Stimulated activated CD4-positive, alpha-beta T cell treated with anti-CD3 and anti-CD28 coated beads, Interleukin-12 subunit alpha, Interleukin-12 subunit beta, amount 100 ng/mL, for 4 hours (primary cell): ENCODE measurements at regions not wholly inside any gene's neighbourhood (a gene's known extent, or its start where the extent isn't known, plus 50 kb on each side); places are given as distances from the start of the nearest gene placed in this dataset.

Experiments used
- DNase-seq: peaks from one replicate; pipeline ENCODE4 v3.0.0-alpha.2; 2020

DNA sequence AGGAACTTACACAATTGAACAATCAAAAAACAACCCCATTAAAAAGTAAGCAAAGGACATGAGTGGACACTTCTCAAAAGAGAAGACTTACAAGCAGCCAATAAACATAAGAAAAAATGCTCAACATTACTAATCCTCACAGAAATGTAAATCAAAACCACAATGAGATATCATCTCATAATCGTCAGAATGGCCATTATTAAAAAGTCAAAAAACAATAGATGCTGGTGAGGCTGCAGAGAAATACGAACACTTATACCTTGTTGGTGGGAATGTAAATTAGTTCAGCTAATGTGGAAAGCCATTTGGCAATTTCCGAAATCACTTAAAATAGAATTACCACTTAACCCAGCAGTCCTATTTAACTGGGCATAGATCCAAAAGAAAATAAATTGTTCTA is 301.9 kb upstream of the KCNJ16 start:
- DNase-seq: no peak

DNA sequence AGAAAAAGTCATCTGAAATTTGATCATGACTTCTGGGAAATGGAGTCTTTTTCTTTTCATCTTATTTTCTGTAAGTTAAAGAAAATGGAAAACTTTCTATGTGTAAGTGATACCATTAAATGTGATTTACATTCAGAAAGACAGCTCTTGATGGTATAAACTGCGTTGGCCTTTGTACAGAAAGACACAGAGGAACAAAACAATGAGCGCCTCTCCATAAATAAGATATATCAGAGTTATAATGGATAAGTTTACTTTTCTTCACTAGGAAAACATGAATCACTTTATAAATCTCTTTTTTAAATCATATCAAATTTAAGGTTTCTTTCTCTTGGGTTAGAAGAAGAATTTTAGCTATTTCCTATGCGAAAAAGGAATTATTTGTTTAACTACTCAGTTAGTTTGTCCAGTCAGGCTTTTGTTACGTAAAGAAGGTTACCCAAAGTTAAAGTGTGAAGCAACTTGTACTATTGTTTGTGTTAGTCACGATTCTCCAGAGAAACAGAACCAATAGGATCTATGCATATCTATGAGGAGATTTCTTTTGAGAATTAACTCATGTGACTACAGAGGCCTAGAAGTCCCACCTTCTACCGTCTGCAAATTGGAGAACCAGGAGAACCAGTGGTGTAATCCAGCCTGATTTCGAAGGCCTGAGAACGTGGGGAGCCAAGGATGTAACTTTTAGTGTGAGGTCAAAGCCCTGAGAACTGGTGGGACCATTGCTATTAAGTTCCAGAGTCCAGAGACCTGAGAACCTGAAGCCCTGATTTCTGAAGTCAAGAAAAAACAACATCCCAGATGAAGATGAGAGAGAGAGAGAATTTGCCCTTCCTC is 295.4 kb upstream of the KCNJ16 start:
- DNase-seq: no peak

DNA sequence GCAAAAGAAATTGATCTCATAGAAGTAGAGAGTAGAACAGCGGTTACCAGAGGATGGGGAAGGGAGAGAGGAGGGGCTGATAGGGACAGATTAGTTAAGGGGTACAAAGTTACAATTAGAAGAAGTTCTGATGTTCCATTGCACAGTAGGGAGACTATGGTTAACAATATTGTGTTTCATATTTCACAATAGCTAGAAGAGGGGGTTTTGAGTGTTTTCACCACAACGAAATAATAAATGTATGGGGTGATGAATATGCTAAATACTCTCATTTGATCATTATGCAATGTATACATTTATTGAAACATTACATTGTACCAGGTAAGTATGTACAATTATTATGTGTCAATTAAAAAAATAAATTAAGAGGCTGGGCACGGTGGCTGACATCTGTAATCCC is 291.2 kb upstream of the KCNJ16 start:
- DNase-seq: no peak

DNA sequence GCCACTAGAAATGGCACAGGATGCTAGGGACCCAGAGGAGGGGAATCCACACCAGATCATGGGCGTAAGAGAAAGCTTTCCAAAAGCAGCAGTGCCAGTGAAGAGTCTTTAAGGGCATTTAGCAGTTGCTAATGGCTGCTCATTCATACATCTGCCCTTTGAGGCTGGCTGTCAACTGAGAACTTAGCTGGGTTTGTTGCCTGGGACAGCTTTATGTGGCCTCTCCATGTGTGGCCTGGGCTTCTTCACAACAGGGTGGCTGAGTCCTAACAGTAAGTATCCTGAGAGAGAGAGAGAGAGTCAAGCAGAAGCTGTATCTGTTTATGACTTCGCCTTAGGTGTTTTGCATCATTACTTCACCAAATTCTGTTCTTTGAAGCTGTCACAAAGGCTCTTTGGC is 286.1 kb upstream of the KCNJ16 start:
- no peak for DNase-seq

DNA sequence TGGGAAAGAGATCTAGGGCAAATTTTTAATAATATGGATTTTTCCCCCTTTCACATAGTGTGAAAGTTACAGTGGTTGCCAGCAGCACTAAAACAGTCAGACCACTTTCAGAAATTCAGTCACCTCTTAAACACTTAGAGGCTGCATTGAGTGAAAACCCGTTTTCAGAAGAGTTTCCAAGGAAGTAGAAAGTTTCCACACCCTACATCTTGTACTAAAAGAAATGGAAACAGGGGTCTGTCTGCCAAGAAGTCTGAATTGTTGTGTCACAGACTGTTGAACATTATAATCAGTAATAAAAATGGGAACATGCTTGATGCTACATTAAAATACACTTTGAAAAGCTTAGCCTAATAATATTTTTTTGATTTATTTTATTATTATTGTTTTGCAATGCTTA is 278.9 kb upstream of the KCNJ16 start:
- DNase-seq: no peak

DNA sequence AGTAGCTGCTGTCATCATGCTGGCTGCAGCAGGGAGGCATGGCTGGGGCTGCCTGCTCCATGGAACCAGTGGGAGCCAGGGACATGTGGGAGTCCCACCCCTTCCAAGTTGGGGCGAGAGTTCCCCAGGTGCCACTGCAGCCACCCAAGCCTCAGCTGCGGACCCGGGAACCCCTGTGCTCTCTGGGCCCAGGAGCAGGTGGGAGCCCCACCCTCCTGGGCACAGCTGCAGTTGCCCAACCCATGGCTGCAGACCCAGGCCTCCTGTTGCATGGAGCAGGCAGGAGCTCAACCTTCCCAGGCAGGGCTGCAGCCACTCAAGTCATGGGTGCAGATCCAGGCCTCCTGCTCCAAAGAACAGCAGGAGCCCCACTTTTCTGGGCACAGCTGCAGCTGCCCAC is 274.2 kb upstream of the KCNJ16 start:
- DNase-seq: no peak

DNA sequence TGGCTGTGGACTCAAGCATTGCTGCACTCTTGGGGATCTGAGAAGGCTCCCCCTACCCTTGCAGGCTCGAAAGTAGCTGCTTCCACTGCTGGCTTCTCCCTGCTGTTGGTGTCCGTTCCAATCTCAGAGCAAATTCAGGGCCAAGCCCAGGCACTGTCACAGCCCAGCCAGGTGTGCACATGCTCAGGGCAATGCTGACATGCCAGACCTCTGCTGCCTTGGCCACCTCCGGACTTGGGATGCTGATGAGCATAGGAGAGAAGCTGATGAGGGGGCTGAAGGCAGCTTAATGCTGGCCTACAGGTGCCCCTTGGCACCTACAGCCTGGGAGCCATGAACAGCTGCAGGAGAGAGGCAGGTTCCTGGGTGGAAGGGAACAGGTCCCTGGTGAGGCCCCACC is 273.7 kb upstream of the KCNJ16 start:
- DNase-seq: no peak

DNA sequence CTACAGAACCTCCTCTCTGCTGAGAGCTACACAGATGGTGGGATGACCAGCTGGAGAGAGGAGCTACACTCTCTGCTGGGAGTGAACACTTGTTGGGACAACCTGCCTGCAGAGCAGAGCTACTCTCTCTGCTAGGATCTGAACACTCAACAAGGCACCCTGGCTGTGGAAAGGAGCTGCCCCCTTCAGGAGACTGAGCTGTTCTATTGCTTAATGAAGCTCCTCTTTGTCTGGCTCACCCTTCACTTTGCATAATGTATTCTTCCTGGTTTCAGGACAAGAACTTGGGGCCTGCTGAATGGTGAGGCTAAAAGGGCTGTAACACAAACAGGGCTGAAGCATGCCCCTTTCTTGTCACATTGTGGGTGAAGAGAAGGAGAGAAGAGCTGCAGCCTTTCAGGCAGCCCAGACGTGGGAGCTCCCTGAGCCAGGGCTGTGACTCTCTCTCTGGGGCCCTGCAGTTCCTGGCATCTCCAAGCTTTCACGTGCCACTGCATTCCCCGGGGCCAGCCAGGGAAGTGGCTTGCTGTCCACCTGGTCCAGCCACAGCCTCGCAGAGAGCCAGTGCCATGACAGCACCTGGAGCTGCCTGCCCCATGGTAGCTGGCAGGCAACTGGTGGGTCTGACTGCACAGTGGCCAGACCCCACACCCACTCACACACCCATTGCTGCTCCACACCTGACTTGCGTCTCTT is 272.8 kb upstream of the KCNJ16 start:
- no peak for DNase-seq

DNA sequence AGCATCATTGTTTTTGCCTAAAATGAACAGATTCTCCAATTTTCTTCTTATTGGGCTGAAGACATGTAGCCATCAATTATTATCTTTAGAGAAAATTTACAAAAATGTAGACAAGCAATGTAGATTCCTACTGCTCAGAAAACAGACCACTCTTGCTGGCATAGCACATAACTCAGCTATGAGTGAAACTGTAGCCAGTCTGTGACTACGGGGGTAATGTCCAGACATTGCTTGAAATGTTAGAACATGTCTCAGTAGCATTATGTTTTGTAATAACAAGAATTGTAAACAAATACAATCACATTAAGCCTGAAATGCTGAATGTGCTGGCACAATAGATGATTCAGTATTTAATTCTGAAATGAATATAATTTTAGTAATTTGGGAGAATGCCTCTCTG is 265.7 kb upstream of the KCNJ16 start:
- no peak for DNase-seq

DNA sequence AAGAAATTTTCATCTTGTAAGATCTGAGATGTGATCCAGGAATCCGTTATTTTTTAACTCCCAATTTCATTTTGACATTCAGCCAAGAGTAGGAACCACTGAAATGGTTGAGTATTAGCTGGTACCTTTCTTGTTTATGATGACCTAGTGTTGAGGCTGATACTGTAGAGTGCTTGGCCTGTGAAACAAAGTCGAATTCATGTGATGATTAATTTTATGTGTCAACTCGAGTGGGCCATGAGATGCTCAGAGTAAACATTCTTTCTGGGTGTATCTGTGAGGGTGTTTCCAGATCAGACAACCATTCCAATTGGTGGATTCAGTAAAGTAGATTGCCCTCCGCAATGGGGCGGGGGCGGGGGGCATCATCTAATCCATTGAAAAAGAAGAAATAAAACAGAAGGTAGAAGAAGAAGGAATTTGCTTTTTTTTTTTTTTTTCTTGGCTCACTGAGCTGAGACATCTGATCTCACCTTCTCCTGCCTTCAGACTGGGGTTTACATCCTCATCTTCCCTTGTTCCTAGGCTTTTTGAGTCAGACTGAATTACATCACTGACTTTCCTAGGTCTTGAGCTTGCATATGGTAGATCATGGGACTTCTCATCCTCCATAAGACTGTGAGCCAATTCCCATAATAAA is 264.6 kb upstream of the KCNJ16 start:
- DNase-seq: no peak

DNA sequence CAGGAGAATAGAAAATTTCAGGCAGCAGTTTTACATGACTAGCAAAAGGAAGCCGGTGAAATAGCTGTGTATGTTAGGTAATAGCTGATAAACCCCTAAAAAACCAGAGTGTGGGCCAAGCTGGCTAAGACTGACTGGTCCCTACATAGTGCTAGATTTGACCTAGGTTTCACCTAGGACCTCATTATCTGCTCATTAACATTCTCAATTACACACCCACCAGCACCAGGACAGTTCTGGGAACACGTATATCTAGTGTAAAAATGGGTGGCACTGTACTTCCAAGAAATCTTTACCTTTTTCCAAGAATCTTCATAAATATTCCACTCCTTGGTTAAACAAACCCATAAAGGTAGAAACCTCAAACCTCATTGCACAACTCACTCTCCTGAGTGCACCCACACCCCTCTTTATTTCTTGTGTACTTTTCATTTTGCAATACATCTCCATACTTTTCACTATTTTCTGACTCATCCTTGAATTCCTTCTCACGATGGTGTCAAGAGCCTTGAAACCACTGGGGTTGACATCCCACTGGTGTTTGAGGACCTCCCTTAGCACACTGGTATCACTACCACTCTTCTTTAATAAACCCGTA is 262.7 kb upstream of the KCNJ16 start:
- no peak for DNase-seq

DNA sequence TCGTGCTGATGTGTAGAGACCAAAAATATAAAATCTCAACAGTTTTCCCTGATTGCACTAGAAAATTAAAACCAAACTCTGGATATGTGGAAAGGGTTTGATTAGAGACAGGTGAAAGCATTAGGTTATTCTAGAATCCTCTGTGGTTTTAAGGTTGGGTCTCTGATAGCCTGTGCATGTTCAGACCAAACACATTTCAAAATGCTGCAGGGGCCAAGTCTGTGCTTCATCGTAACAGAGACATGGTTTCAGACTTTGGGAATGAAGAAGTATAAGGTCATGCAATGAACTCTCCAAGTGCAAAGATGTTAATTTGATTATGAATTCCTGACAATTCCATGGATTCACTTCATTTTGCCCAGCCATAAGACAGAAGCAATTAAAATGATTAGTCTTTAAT is 261.0 kb upstream of the KCNJ16 start:
- no peak for DNase-seq

DNA sequence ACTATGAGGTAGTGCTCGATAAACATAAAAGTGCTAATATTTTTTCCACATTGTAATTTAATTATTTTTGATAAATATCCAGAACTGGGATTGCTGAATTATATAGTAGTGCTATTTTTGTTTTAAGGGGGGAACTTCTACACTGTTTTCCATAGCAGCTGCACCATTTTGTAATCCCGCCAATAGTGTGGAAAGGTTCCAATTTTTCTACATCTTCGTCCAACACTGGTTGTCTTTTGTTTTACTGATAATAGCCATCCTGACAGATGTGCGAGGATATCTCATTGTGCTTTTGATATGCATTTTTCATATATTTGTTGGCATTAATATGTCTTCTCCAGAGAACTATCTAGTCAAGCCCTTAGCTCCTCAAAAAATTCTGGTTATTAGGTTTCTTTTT is 259.6 kb upstream of the KCNJ16 start:
- DNase-seq: no peak

DNA sequence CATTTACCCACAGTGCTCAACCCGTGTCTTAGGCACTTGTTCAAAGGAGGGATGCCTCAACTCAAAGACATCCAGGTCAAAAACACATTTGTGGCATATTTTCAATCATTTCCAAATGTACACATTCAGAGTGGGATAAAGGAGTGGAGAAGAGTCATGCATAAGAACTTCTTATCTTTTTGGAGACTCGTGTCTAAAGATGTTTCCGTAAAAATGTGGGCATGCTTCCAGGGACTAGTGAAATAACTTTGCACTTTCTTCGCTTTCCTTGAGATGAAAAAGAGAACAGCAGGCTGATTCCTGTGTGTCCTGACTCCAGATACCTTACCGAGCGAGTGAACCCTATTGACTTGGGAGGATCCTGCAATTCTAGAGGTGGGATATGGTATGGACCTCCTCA is 256.6 kb upstream of the KCNJ16 start:
- no peak for DNase-seq

DNA sequence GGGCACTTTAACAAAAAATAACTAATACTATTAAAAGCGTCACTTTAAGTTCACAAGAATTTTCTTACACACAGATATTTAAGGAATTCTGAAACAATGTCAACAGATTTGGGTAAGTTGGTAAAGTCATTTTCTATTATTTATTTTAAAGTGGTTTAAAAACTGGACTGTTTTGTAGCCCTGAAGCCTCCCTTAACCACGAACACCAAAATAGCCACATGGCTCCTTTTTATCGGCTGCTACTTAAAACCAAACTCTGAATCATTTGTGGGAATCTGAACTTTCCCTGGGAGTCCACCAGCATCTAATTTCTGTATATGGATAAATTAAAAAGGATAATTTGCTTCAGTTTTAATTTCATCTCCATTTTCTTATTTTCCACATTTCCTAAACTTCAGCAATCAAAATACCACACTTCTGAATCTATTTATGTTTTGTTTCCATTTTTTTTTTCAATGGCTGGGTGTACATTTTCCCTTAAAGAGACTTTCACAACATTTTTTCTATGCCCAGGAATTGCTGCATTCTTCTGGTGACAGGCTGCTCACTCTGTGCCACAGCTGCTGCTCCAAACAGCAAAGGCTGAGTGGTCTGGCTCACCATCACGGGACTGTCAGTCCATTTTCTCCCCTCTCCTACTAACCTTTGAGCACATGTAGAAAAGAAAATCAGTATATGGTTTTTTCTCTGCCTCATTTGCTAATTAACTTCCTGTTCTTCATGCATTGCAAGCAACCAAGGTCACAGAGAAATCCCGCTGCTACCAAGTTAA is 255.5 kb upstream of the KCNJ16 start:
- DNase-seq: no peak

DNA sequence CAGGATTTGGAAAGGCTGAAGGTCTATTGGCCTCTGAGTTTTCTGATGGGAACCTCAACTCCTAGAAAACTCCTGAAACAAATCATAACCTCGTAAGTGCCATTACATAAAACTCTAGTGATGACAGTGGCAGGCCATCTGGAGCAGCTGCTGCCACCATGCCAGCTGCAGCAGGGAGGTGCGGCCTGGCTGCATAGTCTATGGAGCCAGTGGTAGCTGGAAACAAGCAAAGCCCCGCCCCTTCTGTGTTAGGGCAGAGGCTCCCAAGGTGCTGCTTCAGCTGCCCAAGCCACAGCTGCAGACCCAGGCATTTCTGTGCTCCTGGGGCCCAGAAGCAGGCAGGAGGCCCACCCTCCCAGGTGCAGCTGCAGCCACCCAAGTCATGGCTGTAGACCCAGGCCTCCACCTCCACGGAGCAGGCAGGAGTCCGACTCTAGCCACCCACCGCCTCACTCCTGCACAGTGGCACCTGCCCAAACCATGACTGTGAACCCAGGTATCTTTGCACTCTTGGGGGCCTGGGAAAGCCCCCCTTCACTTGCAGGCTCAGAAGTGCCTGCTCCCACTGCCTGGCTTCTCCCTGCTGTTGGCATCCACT is 254.1 kb upstream of the KCNJ16 start:
- DNase-seq: no peak

DNA sequence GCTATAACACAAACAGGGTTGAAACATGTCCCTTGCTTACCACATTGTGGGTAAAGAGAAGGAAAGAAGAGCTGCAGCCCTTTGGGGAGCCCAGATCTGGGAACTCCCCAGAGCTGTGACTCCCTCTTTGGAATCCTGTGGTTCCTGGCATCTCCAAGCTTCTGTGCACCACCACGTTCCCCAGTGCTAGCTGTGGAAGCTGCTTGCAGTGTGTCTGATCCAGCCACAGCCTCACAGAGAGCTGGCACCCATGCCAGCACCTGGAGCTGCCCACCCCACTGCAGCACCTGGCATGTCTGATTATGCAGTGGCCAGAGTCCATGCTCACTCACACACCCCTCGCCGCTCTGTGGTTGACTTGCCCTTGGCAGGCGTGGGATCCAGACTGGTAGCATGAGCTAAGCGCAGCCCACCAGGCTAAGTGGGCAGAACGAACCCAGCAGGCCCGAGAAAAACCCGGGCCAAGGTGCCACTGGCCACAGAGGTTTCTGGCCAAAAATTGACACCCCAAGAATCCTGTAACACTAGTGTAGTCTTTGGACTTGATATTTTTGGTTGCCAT is 252.6 kb upstream of the KCNJ16 start:
- DNase-seq: no peak

DNA sequence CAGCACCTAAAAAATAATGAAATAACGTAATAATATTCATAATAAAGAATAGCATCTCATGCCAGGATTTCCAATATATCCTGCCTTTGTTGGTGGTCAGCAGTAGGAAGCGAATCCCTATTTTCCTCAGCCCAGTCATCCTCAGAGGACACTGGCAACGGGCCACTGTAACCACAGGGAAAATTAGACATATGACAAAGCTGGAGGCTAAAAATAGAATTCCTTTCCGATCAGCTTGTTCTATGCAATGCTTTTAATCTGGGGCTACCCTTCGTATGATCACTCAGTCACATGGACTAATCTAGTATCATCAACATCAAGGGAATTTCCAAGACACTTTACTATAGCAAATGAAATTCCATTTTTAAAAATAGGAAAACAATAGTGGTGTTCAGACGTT is 246.9 kb upstream of the KCNJ16 start:
- DNase-seq: no peak

DNA sequence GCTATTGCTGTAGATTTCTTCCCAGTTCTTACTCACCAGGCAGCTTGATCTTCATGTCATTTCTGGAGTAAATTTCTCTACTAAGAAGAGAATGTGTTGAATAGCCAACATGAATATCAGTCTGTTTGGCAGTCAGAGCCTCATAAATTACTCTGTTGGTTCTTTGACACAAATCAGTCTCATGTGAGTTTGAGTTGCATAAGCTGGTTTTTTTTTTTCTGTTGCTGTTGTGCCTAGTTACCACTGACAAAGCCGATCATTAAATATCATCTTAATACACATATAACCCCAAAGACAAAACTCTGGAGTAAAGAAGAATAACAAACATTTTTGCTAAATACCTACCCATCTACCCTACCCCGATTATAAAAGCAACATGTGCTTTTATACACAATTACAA is 240.5 kb upstream of the KCNJ16 start:
- DNase-seq: no peak

DNA sequence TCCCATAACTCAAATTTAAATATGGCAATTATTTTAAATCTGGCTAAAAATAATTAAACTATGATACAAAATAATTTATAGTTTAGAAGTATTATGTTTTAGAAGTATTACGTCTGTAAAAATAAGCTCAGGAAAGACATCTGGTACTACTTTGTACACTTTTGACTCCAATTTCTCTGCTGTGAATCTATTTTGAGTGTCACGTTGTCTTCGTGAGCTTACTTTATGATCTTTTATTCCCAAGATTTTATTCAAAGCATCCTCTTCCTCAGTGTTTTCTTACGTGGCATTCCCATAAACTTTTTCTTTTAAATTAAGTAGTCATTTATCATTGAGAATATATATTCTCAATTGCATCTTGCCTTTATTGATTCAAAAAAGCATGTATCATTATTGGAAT is 223.3 kb upstream of the KCNJ16 start:
- no peak for DNase-seq

DNA sequence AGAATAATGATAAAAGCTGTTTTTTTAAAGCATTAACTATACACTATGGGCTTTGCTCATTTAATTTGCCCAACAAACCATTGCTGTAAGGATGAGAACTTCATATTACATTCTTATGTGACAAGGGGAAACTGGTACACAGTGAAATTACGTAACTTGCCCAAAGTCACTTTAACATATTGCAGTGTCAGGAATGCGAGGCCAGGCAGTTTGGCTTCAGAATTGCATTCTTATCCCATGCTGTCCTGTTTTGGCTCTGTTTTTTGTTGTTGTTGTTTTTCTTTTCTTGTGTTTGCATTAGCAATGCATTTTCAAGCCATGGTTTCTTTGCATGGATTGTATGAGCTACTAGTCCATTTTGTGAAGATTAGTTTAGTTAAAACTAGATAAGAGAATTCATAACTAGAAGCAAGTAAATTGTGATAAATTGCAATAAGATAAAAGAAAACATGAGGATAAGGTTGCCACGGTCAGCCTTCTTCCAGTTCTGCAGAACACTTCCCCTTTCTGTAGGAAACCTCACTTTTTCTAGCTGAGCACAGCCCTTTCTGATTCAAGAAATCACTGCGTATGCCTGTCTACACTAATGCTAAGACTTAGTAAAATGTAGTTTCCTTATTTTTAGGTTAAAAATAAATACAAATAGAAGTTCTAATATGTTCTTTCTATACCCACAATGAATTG is 221.3 kb upstream of the KCNJ16 start:
- no peak for DNase-seq
